ENCODE measurements at regions not wholly inside any gene's neighbourhood (a gene's known extent, or its start where the extent isn't known, plus 50 kb on each side); places are given as distances from the start of the nearest gene placed in this dataset.
"Not testable (repeated sequence)": the region's sequence is repeated elsewhere in the genome, so short reads cannot be mapped to it uniquely, and the experiment has no call there.

DNA sequence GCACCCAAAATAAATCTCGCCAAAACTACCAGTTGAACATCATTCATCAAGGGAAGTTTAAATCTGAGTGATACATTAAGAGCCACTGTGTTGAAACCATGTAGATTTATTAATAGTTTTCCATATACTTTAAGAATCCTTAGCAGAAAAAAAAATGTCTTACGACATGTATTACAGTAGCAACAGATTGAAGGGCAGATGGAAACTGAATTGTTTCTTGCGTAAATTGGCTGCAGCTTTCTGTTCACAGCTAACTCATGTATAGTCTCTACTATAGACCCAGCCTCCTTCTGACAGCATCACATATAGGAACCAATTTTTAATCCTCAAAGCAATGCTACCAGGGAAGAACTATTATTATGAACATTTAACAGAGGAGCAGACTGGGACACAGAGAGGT is 195.2 kb upstream of the PUDP start:
- Histone ChIP-seq H3K27ac (no peak overlapping the region), H3K27me3 (no peaks in the 10 kb centered on the region), H3K4me1 (no peaks in the 10 kb centered on the region), H3K4me3 (no peak overlapping the region), H3K36me3 (no peaks in the 10 kb centered on the region), H3K9me3 (no peaks in the 10 kb centered on the region)
- no peak for DNase-seq
- TF ChIP-seq POLR2A (IDR thresholded peaks at IDR 0.05), result no peak

DNA sequence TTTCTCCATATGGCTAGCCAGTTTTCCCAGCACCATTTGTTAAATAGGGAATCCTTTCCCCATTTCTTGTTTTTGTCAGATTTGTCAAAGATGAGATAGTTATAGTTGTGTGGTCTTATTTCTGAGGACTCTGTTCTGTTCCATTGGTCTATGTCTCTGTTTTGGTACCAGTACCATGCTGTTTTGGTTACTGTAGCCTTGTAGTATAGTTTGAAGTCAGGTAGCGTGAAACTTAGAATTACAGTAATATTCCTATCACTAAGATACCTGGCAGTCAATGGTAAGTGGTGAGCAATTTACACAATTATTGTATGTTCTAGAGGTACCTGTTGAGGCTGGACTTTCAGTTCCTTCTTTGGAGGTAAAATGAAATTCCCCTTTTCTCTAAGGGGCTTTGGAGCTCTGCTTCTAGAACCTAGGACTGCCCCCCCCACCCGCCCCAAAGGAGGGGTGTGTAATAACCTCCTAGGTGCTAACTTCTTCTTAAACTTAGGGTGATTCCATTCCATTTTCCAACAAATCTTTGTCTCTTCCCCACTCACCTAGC is 187.9 kb upstream of the PUDP start:
- H3K4me3 ChIP-seq, DNase-seq, H3K27ac ChIP-seq, H3K9me3 ChIP-seq, H3K27me3 ChIP-seq, H3K36me3 ChIP-seq, H3K4me1 ChIP-seq: not testable (repeated sequence)

DNA sequence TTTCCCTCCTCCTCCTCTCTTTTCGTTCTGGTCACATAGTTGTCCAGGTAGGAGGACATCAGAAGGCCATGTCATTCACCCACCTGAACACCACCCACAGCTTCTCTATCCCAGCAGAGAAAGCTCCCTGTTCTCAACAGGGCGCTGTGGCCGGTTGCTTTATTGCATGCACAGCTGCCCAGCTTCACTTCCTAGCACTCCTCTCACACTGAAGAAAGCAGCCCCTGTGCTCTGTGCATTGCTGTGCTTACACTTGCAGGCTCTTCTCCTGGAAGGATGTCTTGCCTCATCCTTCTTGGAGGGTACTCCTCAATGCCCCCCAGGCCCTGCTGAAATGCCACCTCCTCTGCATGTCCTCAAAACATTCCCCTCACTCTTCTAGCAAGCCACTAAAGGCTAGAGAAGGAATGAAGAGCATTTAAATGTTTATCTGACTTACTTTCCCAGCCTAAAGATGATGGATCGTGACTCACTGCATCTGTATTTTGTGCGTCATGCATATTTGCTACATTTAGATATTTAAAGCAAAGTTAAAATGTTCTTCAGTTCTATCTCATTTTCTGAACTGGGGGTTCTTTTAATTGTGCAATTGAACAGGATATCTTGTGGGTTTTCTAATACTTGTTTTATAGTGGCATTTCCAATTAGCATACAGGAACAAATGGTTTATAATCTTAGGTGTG is 186.4 kb upstream of the PUDP start:
- Histone ChIP-seq H3K4me1 (no peaks in the 10 kb centered on the region), H3K27ac (no peak overlapping the region), H3K4me3 (no peak overlapping the region), H3K9me3 (no peaks in the 10 kb centered on the region), H3K27me3 (no peaks in the 10 kb centered on the region), H3K36me3 (no peaks in the 10 kb centered on the region)
- DNase-seq, result no peak
- TF ChIP-seq, protein P1, sequence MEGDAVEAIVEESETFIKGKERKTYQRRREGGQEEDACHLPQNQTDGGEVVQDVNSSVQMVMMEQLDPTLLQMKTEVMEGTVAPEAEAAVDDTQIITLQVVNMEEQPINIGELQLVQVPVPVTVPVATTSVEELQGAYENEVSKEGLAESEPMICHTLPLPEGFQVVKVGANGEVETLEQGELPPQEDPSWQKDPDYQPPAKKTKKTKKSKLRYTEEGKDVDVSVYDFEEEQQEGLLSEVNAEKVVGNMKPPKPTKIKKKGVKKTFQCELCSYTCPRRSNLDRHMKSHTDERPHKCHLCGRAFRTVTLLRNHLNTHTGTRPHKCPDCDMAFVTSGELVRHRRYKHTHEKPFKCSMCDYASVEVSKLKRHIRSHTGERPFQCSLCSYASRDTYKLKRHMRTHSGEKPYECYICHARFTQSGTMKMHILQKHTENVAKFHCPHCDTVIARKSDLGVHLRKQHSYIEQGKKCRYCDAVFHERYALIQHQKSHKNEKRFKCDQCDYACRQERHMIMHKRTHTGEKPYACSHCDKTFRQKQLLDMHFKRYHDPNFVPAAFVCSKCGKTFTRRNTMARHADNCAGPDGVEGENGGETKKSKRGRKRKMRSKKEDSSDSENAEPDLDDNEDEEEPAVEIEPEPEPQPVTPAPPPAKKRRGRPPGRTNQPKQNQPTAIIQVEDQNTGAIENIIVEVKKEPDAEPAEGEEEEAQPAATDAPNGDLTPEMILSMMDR (IDR thresholded peaks at IDR 0.05), result no peak
- no peak for TF ChIP-seq POLR2A (IDR thresholded peaks at IDR 0.05)

DNA sequence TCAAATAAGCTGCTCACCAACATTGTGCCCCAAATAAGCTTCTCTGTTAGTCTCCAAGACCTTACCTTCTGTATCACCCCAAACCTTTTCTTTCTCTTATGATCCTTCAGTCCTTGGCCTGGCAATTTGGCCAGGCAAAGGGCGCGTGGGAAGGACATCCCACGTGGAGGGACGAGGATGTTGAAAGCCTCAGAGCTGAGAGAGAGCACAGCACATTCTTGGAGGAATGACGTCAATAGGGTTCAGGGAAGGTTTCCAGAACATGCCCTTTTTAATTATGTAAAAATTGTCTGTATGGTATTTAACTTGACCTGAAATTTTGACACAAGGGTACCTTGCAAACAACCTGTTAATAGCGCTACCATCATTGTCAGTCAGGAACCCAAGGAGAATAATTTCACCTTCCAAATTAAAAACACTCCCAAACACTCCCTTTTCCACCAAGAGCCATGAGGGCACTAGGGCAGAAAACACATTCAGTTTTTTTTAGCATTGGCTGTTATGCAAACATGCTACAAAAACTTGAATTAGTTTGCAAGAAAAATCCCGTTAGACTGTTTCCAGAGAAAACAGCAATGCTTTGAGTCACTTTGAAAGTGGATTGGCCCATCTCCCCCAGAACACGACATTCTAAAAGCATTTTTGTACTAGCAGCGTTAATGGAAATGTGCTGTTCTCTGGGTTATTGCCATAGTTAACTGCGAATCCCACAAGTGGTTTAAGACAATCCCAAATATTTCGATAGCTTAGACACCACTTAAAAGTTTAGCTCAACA is 183.2 kb upstream of the PUDP start:
- no peak overlapping the region for H3K4me3 ChIP-seq
- H3K4me1 ChIP-seq, result no peaks in the 10 kb centered on the region
- H3K27ac ChIP-seq, result no peak overlapping the region
- no peaks in the 10 kb centered on the region for H3K9me3 ChIP-seq
- no peaks in the 10 kb centered on the region for H3K36me3 ChIP-seq
- H3K27me3 ChIP-seq, result no peaks in the 10 kb centered on the region
- TF ChIP-seq, protein P1 (IDR thresholded peaks at IDR 0.05), result no peak
- TF ChIP-seq POLR2A (IDR thresholded peaks at IDR 0.05), result no peak
- DNase-seq, result no peak

DNA sequence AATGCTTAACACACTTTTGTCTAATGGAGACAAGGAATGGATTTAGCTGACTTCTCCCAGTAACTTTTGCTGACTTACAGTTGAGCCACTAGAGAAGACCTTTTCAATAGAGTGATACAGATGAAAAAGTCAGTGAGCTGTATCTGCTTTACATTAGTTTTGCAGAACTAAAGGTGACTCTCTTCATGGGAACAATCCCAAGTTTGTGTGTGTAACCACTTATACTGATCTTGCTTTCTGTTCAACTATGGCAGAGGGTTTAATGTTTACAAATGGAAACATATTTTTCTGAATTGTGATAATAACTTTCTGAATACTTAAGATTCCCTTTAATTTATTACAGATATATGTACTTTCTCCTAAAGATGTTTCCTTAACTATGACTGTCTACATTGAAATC is 182.6 kb upstream of the PUDP start:
- no peaks in the 10 kb centered on the region for H3K27me3 ChIP-seq
- TF ChIP-seq, protein P1 (IDR thresholded peaks at IDR 0.05), result no peak
- no peak for TF ChIP-seq POLR2A (IDR thresholded peaks at IDR 0.05)
- no peaks in the 10 kb centered on the region for H3K9me3 ChIP-seq
- no peaks in the 10 kb centered on the region for H3K4me1 ChIP-seq
- H3K4me3 ChIP-seq, result no peak overlapping the region
- H3K27ac ChIP-seq, result no peak overlapping the region
- no peaks in the 10 kb centered on the region for H3K36me3 ChIP-seq
- no peak for DNase-seq

DNA sequence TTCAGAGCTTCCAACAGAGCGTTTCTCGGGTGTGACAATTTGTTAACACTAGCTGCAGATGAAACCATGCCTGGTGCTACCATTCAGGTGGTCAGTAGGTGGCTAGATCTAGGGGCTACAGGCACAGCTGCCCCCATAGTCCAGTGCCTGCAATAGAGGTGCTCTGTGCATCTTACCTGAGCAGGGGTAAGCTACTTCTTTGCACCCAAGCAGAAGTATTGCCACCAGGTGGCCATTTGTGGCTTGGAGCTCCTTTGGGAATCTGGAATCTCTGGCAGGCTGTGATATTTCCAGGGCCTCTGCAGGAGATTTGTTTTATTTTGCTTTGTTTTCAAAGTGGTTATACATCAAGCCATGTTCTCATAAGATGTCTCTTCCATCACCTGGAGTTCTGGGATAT is 170.7 kb upstream of the PUDP start:
- Histone ChIP-seq H3K9me3 (no peaks in the 10 kb centered on the region), H3K27ac (no peak overlapping the region), H3K4me1 (no peaks in the 10 kb centered on the region), H3K27me3 (no peaks in the 10 kb centered on the region), H3K4me3 (no peak overlapping the region), H3K36me3 (no peaks in the 10 kb centered on the region)
- TF ChIP-seq, protein P1 (IDR thresholded peaks at IDR 0.05), result no peak
- no peak for TF ChIP-seq POLR2A (IDR thresholded peaks at IDR 0.05)
- DNase-seq, result no peak
